Activated CD8-positive, alpha-beta memory T cell treated with anti-CD3 and anti-CD28 coated beads for 36 hours (primary cell): ENCODE measurements at regions not wholly inside any gene's neighbourhood (a gene's known extent, or its start where the extent isn't known, plus 50 kb on each side); places are given as distances from the start of the nearest gene placed in this dataset.

ENCODE experiments used
- CTCF ChIA-PET: fragments of 350-600 bp; sonication (Branson Sonifier 250); formaldehyde crosslinking; loops from one replicate; lab custom pipeline; 2021; ENCODE audit warnings: antibody characterized with exemption; lab: Charles Lee
- POLR2A ChIA-PET: fragments of 350-600 bp; sonication (Branson Sonifier 250); formaldehyde crosslinking; loops from one replicate; lab custom pipeline; 2021; ENCODE audit warnings: antibody characterized with exemption; lab: Charles Lee

- CTCF ChIA-PET: no interaction called here
- POLR2A ChIA-PET: no interaction called here
Observed at GRCh38 chrX:116628464-116628863, 165.7 kb upstream of the CT83 start.

- CTCF ChIA-PET: no interaction called here
- POLR2A ChIA-PET: no interaction called here
Observed at GRCh38 chrX:116618546-116618945, 155.8 kb upstream of the CT83 start.

- ChIA-PET POLR2A (no interaction called here), CTCF (no interaction called here)
Observed at GRCh38 chrX:116607776-116608175, 145.0 kb upstream of the CT83 start.

GRCh38 chrX:116605576-116605975 lies 142.8 kb upstream of the CT83 start:
- CTCF ChIA-PET: no interaction called here
- POLR2A ChIA-PET: no interaction called here

GRCh38 chrX:116596010-116596409 lies 133.2 kb upstream of the CT83 start:
- POLR2A ChIA-PET: no interaction called here
- CTCF ChIA-PET: no interaction called here
